GM19438 (cell line): ENCODE measurements at regions not wholly inside any gene's neighbourhood (a gene's known extent, or its start where the extent isn't known, plus 50 kb on each side); places are given as distances from the start of the nearest gene placed in this dataset.

Experiments
- ATAC-seq: cut with Tn5 transposase; IDR thresholded peaks from one replicate; pipeline ENCODE4 v1.9.1; 2021; ENCODE audit warnings: low read depth; ENCODE audit not compliant: unreplicated experiment

GRCh38 chr3:130259166-130259874, 86.2 kb upstream of the COL6A5 start:
- ATAC-seq, result no peak

- ATAC-seq, result no peak
Observed at GRCh38 chr3:130260918-130261317, 84.6 kb upstream of the COL6A5 start.

- no peak for ATAC-seq
Observed at GRCh38 chr3:130263708-130264107, 81.8 kb upstream of the COL6A5 start.

GRCh38 chr3:130266817-130267216, 78.7 kb upstream of the COL6A5 start:
- ATAC-seq, result no peak

- ATAC-seq, result peak; percentile 56
Observed at GRCh38 chr3:130276203-130276803, 69.2 kb upstream of the COL6A5 start.

- no peak for ATAC-seq
Observed at GRCh38 chr3:130288670-130289069, 56.8 kb upstream of the COL6A5 start.

GRCh38 chr3:130291148-130291547, 54.3 kb upstream of the COL6A5 start:
- ATAC-seq, result no peak

GRCh38 chr3:130293247-130293646, 52.2 kb upstream of the COL6A5 start:
- no peak for ATAC-seq
